Bronchial epithelial cell (primary cell): ENCODE measurements at regions not wholly inside any gene's neighbourhood (a gene's known extent, or its start where the extent isn't known, plus 50 kb on each side); places are given as distances from the start of the nearest gene placed in this dataset.

Experiments
- DNase-seq: peaks from one replicate; pipeline ENCODE4 v3.0.0-alpha.2; 2010; ENCODE audit warnings: low read depth
- FAIRE-seq: peaks from 2 replicates; lab custom pipeline; 2011; peaks lifted over from hg19 to GRCh38; lab: Jason Lieb, UNC
- H3K27me3 ChIP-seq: 2 replicates; pipeline ENCODE4 v1.5.1; 2011; ENCODE audit warnings: low read length; ENCODE audit not compliant: control insufficient read depth, insufficient read depth
- H3K36me3 ChIP-seq: 2 replicates; pipeline ENCODE4 v1.5.1; 2011; ENCODE audit warnings: low read length; ENCODE audit not compliant: control insufficient read depth, insufficient read depth
- H3K4me3 ChIP-seq: 2 replicates; pipeline ENCODE4 v1.5.1; 2011; ENCODE audit warnings: mild to moderate bottlenecking, low read depth, low read length, control low read depth
- TF ChIP-seq, protein P1 (sequence below): IDR thresholded peaks from 2 replicates; pipeline ENCODE4 v1.5.1; 2011; ENCODE audit warnings: mild to moderate bottlenecking, moderate library complexity, low read length, control low read depth, inconsistent platforms; ENCODE audit not compliant: insufficient read depth, severe bottlenecking

DNA sequence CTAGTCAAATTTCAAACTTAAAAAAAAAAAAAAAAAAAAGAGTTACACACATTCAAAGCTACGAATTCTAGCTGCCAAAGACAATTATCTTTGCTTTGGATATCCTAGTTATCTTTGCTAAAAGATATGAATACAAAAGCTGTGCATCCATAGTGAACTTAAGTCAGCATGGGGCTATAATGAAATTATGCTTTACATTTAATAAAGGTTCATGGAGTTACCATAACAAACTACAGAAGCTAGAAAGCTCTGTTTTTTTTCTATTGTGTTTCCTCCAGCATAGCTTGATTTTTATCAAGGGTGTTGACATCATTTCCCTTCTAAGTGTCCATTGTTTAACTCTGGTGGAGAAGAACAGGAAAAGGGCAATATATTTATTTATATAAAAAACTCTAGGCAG lies 234.1 kb downstream of the ANKRD50 start:
- Histone ChIP-seq H3K36me3 (no peaks in the 10 kb centered on the region), H3K4me3 (no peak overlapping the region), H3K27me3 (no peaks in the 10 kb centered on the region)
- TF ChIP-seq, protein P1, sequence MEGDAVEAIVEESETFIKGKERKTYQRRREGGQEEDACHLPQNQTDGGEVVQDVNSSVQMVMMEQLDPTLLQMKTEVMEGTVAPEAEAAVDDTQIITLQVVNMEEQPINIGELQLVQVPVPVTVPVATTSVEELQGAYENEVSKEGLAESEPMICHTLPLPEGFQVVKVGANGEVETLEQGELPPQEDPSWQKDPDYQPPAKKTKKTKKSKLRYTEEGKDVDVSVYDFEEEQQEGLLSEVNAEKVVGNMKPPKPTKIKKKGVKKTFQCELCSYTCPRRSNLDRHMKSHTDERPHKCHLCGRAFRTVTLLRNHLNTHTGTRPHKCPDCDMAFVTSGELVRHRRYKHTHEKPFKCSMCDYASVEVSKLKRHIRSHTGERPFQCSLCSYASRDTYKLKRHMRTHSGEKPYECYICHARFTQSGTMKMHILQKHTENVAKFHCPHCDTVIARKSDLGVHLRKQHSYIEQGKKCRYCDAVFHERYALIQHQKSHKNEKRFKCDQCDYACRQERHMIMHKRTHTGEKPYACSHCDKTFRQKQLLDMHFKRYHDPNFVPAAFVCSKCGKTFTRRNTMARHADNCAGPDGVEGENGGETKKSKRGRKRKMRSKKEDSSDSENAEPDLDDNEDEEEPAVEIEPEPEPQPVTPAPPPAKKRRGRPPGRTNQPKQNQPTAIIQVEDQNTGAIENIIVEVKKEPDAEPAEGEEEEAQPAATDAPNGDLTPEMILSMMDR: no peak
- no peak for FAIRE-seq
- no peak for DNase-seq

DNA sequence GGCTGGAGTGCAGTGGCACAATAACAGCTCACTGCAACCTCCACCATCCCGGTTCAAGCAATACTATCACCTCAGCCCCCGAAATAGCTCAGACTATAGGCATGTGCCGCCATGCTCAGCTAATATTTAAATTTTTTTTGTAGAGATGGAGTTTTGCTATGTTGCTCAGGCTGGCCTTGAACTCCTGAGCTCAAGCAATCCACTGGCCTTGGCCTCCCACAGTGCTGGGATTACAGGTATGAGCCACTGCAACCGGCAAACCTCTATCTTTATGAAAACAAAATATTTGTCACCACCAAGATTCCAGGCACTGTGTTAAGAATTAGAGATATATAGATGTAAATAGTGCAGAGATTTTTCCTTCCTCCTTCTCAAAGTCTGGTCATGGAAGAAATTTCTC lies 232.5 kb downstream of the ANKRD50 start:
- TF ChIP-seq, protein P1: no peak
- Histone ChIP-seq H3K36me3 (no peaks in the 10 kb centered on the region), H3K4me3 (no peak overlapping the region), H3K27me3 (no peaks in the 10 kb centered on the region)
- FAIRE-seq: no peak
- no peak for DNase-seq

- Histone ChIP-seq H3K36me3 (no peaks in the 10 kb centered on the region), H3K27me3 (no peaks in the 10 kb centered on the region), H3K4me3 (no peak overlapping the region)
- TF ChIP-seq, protein P1: no peak
- DNase-seq (no peak), FAIRE-seq (no peak)
Observed at GRCh38 chr4:124481123-124481522, 231.4 kb downstream of the ANKRD50 start.

- Histone ChIP-seq H3K27me3 (no peaks in the 10 kb centered on the region), H3K36me3 (no peaks in the 10 kb centered on the region), H3K4me3 (no peak overlapping the region)
- DNase-seq (no peak), FAIRE-seq (no peak)
- TF ChIP-seq, protein P1: no peak
Observed at GRCh38 chr4:124483048-124483906, 229.3 kb downstream of the ANKRD50 start.

DNA sequence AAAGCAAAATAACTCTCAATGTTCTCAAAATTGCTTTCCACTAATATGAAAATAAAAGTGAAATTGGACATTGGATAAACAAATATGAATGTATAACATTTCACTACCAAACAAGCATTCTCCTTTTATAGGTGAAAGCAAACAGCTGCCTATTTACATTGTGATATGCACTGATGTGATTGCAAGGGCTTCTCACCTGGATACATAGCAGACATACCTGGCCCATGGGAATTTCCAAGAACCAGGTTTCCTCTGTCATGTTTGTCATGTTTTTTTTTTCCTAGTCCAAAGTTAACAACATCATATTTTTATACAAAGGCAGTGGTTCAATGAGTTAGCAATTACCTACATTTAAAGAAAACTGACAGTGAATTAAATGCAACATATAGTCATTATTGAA lies 228.5 kb downstream of the ANKRD50 start:
- Histone ChIP-seq H3K27me3 (no peaks in the 10 kb centered on the region), H3K36me3 (no peaks in the 10 kb centered on the region), H3K4me3 (no peak overlapping the region)
- DNase-seq (no peak), FAIRE-seq (no peak)
- TF ChIP-seq, protein P1: no peak
